Natural killer cell (primary cell): ENCODE measurements at regions not wholly inside any gene's neighbourhood (a gene's known extent, or its start where the extent isn't known, plus 50 kb on each side); places are given as distances from the start of the nearest gene placed in this dataset.

Experiments
- ATAC-seq, 3 donors: fragments of 150-1000 bp in 2 of 3; fragments of 200-7000 bp in 1 of 3; cut with Tn5 transposase; 1 replicate in 1 of 3; 2 replicates in 2 of 3; pipeline ENCODE4 v1.10.0; 2021; ENCODE audit warnings: mild to moderate bottlenecking in 2 of 3, moderate library complexity in 2 of 3
- DNase-seq, 2 donors: peaks; one replicate each; pipeline versions ENCODE4 v3.0.0 to v3.0.0-alpha.2; 2013 to 2021; ENCODE audit warnings: mixed read lengths in 1 of 2
- H3K27ac ChIP-seq: one replicate; pipeline ENCODE4 v1.5.1; 2013; ENCODE audit warnings: mild to moderate bottlenecking, low read length
- H3K27me3 ChIP-seq: one replicate; pipeline ENCODE4 v1.6.1; 2013; ENCODE audit warnings: low read length; ENCODE audit not compliant: control insufficient read depth, insufficient read depth
- H3K36me3 ChIP-seq: one replicate; pipeline ENCODE4 v1.6.1; 2013; ENCODE audit warnings: low read length; ENCODE audit not compliant: control insufficient read depth, insufficient read depth
- H3K4me1 ChIP-seq: one replicate; pipeline ENCODE4 v1.6.1; 2013; ENCODE audit warnings: low read length; ENCODE audit not compliant: control insufficient read depth, insufficient read depth
- H3K4me3 ChIP-seq: one replicate; pipeline ENCODE4 v1.5.1; 2013; ENCODE audit warnings: low read length
- H3K9me3 ChIP-seq: one replicate; pipeline ENCODE4 v1.6.1; 2013; ENCODE audit warnings: low read length; ENCODE audit not compliant: control insufficient read depth, insufficient read depth
- H3K27ac Mint-ChIP-seq, 2 donors: one replicate each; pipeline ENCODE4 v1.8.0; 2022; ENCODE audit warnings: mild to moderate bottlenecking in 2 of 2, mixed read lengths in 2 of 2, moderate library complexity in 1 of 2
- H3K27me3 Mint-ChIP-seq, 2 donors: one replicate each; pipeline ENCODE4 v1.8.0; 2022; ENCODE audit warnings: low read depth in 2 of 2, mixed read lengths in 2 of 2
- H3K36me3 Mint-ChIP-seq: one replicate; pipeline ENCODE4 v1.8.0; 2022; ENCODE audit warnings: mixed read lengths
- H3K4me1 Mint-ChIP-seq, 2 donors: one replicate each; pipeline ENCODE4 v1.8.0; 2022; ENCODE audit warnings: mixed read lengths in 2 of 2
- H3K4me3 Mint-ChIP-seq: one replicate; pipeline ENCODE4 v1.8.0; 2022; ENCODE audit warnings: mild to moderate bottlenecking, moderate library complexity, mixed read lengths
- H3K9me3 Mint-ChIP-seq, 2 donors: one replicate each; pipeline ENCODE4 v1.8.0; 2022; ENCODE audit warnings: mixed read lengths in 2 of 2
- WGBS: methylation state at CpG from one replicate; pipeline ENCODE4 v1.1.7; 2013; ENCODE audit warnings: missing lambda C conversion rate; ENCODE audit not compliant: insufficient coverage; 5-methylcytosine and 5-hydroxymethylcytosine counted together
- intact Hi-C: fragments of 100-400 bp; cut with micrococcal nuclease; formaldehyde crosslinking; loops from one replicate; pipeline ENCODE4 v1.14.2; 2022
- TF ChIP-seq, protein P1 (sequence below): fragments of 200-600 bp; IDR thresholded peaks from one replicate; pipeline ENCODE4 v1.8.0; 2022; ENCODE audit warnings: antibody characterized with exemption

GRCh38 chr6:167664678-167665660 is 161.7 kb upstream of the AFDN start:
- no peak overlapping the region for H3K4me3 Mint-ChIP-seq
- H3K27me3 Mint-ChIP-seq: peaks cover 0 to 2% of the 10 kb centered on the region in 2 donors
- H3K4me1 Mint-ChIP-seq: no peaks in the 10 kb centered on the region
- H3K27ac ChIP-seq: no peak overlapping the region
- WGBS: 66% methylated on average over 15 of the region's 15 CpGs
- H3K4me1 ChIP-seq: no peaks in the 10 kb centered on the region
- no peaks in the 10 kb centered on the region for H3K9me3 Mint-ChIP-seq
- H3K36me3 Mint-ChIP-seq: no peaks in the 10 kb centered on the region
- no peaks in the 10 kb centered on the region for H3K9me3 ChIP-seq
- no peak for ATAC-seq
- intact Hi-C loops: no loop called here
- DNase-seq: no peak
- TF ChIP-seq, protein P1, sequence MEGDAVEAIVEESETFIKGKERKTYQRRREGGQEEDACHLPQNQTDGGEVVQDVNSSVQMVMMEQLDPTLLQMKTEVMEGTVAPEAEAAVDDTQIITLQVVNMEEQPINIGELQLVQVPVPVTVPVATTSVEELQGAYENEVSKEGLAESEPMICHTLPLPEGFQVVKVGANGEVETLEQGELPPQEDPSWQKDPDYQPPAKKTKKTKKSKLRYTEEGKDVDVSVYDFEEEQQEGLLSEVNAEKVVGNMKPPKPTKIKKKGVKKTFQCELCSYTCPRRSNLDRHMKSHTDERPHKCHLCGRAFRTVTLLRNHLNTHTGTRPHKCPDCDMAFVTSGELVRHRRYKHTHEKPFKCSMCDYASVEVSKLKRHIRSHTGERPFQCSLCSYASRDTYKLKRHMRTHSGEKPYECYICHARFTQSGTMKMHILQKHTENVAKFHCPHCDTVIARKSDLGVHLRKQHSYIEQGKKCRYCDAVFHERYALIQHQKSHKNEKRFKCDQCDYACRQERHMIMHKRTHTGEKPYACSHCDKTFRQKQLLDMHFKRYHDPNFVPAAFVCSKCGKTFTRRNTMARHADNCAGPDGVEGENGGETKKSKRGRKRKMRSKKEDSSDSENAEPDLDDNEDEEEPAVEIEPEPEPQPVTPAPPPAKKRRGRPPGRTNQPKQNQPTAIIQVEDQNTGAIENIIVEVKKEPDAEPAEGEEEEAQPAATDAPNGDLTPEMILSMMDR: no peak
- no peak overlapping the region for H3K27ac Mint-ChIP-seq
- H3K36me3 ChIP-seq: no peaks in the 10 kb centered on the region
- no peaks in the 10 kb centered on the region for H3K27me3 ChIP-seq
- no peak overlapping the region for H3K4me3 ChIP-seq

DNA sequence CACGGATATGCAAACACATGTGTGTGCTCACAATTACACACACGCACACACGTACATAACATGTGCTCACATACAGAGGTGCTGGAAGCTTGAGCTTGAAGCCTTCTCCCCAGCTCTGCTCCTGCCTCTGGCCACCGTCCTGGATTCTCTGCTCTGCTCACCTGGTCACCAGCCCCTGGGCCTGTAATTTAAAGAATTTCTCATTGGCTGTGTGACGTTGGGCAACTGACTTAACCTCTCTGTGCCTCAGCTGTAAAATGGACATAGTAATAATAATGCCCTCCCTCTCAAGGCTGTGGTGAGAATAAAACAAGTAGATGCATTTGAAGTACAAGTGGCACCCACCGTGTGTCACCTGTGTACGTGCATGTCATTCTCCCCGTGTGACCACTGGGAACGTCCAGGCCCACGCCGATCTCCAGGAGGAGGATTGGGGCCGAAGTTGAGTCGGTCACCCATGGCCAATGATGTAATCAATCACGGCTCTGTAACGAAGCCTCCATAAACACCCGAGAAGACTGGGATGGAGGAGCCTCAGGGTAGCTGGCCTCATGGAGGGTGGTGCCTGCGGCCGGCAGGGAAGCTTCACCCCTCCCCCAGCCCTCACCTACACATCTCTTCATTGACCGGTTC is 160.9 kb upstream of the AFDN start:
- WGBS: 84% methylated on average over 19 of the region's 19 CpGs
- H3K9me3 ChIP-seq: no peaks in the 10 kb centered on the region
- no peaks in the 10 kb centered on the region for H3K9me3 Mint-ChIP-seq
- H3K4me1 Mint-ChIP-seq: no peaks in the 10 kb centered on the region
- TF ChIP-seq, protein P1: no peak
- H3K27me3 Mint-ChIP-seq: peaks cover 0 to 2% of the 10 kb centered on the region in 2 donors
- H3K36me3 ChIP-seq: no peaks in the 10 kb centered on the region
- H3K27ac ChIP-seq: no peak overlapping the region
- no peak overlapping the region for H3K4me3 ChIP-seq
- DNase-seq (no peak), ATAC-seq (no peak)
- intact Hi-C loops: no loop called here
- no peak overlapping the region for H3K4me3 Mint-ChIP-seq
- no peaks in the 10 kb centered on the region for H3K4me1 ChIP-seq
- H3K27ac Mint-ChIP-seq: no peak overlapping the region
- H3K27me3 ChIP-seq: no peaks in the 10 kb centered on the region
- H3K36me3 Mint-ChIP-seq: no peaks in the 10 kb centered on the region

DNA sequence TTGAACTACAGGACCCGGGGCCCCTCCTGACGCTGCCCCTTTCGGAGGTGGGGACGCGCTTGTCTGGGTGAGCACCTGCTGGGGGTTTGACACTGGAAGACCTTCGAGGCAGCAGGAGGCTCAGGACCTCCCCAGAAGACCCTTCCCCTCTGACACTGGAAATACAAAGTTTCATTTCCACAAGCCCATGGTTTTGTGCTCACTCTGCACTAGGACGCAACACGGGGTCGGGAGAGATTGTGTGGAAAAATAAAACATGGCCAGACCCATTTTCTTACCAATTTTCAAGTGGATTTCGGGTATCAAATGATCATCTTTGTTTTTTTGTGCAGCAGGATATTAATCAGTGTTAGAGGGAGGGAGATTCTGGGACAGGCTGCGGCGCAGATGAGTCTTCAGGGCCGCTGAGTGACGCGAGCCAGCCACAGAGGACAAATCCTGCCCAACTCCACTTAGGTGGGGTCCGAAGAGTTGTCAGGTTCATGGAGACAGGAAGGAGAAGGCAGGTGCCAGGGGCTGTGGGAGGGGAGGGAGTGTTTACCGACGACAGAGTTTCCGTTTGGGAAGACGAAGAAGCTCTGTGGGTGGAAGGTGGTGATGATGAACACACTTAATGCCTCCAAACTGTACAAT is 160.0 kb upstream of the AFDN start:
- 88% methylated on average over 20 of the region's 20 CpGs for WGBS
- no peaks in the 10 kb centered on the region for H3K36me3 Mint-ChIP-seq
- TF ChIP-seq, protein P1: no peak
- H3K27me3 ChIP-seq: no peaks in the 10 kb centered on the region
- H3K9me3 ChIP-seq: peaks cover under 1% of the 10 kb centered on the region
- H3K27ac Mint-ChIP-seq: no peak overlapping the region
- no peak for DNase-seq
- peaks cover 0 to 5% of the 10 kb centered on the region in 2 donors for H3K9me3 Mint-ChIP-seq
- no peaks in the 10 kb centered on the region for H3K36me3 ChIP-seq
- H3K4me3 Mint-ChIP-seq: no peak overlapping the region
- H3K4me1 Mint-ChIP-seq: no peaks in the 10 kb centered on the region
- no peak for ATAC-seq
- no peak overlapping the region for H3K4me3 ChIP-seq
- intact Hi-C loops: no loop called here
- H3K4me1 ChIP-seq: no peaks in the 10 kb centered on the region
- no peak overlapping the region for H3K27ac ChIP-seq
- peaks cover 0 to 2% of the 10 kb centered on the region in 2 donors for H3K27me3 Mint-ChIP-seq
